Effector memory CD8-positive, alpha-beta T cell (primary cell): ENCODE measurements at regions not wholly inside any gene's neighbourhood (a gene's known extent, or its start where the extent isn't known, plus 50 kb on each side); places are given as distances from the start of the nearest gene placed in this dataset.

ENCODE experiments used
- ATAC-seq: fragments of 150-1000 bp; cut with Tn5 transposase; replicated peaks from 2 replicates; pipeline ENCODE4 v1.10.0; 2021; ENCODE audit warnings: mild to moderate bottlenecking, moderate library complexity
- DNase-seq, 3 experiments: peaks; one replicate each; pipeline ENCODE4 v3.0.0; 2021
- H3K27ac Mint-ChIP-seq, 2 donors: one replicate each; pipeline ENCODE4 v1.8.0; 2022; ENCODE audit warnings: mild to moderate bottlenecking in 2 of 2, mixed read lengths in 2 of 2, moderate library complexity in 2 of 2
- H3K27me3 Mint-ChIP-seq, 2 donors: one replicate each; pipeline ENCODE4 v1.8.0; 2022; ENCODE audit warnings: mixed read lengths in 2 of 2
- H3K36me3 Mint-ChIP-seq: one replicate; pipeline ENCODE4 v1.8.0; 2022; ENCODE audit warnings: mild to moderate bottlenecking, moderate library complexity, mixed read lengths; ENCODE audit not compliant: insufficient read depth
- H3K4me1 Mint-ChIP-seq, 2 donors: one replicate each; pipeline ENCODE4 v1.8.0; 2022; ENCODE audit warnings: low read depth in 2 of 2, mixed read lengths in 2 of 2
- H3K4me3 Mint-ChIP-seq, 2 donors: one replicate each; pipeline ENCODE4 v1.8.0; 2022; ENCODE audit warnings: mild to moderate bottlenecking in 2 of 2, mixed read lengths in 2 of 2, moderate library complexity in 2 of 2
- H3K9me3 Mint-ChIP-seq, 2 donors: one replicate each; pipeline ENCODE4 v1.8.0; 2022; ENCODE audit warnings: mixed read lengths in 2 of 2

GRCh38 chr9:108209132-108209685 is 646.6 kb downstream of the ACTL7B start:
- Mint-ChIP-seq H3K27me3 (no peaks in the 10 kb centered on the region), H3K27ac (no peak overlapping the region), H3K4me1 (no peaks in the 10 kb centered on the region), H3K4me3 (no peak overlapping the region), H3K36me3 (no peaks in the 10 kb centered on the region), H3K9me3 (peaks cover 6 to 8% of the 10 kb centered on the region in 2 donors)
- DNase-seq (no peak), ATAC-seq (no peak)

GRCh38 chr9:108207561-108208165 is 648.1 kb downstream of the ACTL7B start:
- Mint-ChIP-seq H3K27ac (no peak overlapping the region), H3K36me3 (no peaks in the 10 kb centered on the region), H3K27me3 (no peaks in the 10 kb centered on the region)

DNA sequence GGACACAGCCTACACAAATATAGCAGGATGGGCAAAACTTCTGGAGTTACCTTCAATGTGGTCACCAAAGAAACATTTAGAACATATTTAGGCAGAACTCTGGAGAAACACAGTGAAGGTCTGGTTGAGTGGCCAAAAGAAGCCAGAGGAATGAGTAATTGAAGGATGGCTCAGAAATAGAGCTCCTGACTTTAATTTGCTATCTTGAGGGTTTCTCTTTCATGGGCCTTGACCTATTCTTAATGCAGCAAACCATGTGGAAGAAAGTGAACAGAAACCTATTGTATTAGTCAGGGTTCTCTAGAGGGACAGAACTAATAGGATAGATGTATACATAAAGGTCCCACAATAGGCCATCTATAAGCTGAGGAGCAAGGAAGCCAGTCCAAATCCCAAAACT is 650.5 kb downstream of the ACTL7B start:
- no peaks in the 10 kb centered on the region for H3K36me3 Mint-ChIP-seq
- no peak for DNase-seq
- H3K4me3 Mint-ChIP-seq: no peak overlapping the region
- no peaks in the 10 kb centered on the region for H3K27me3 Mint-ChIP-seq
- ATAC-seq: no peak
- no peaks in the 10 kb centered on the region for H3K4me1 Mint-ChIP-seq
- no peak overlapping the region for H3K27ac Mint-ChIP-seq
- H3K9me3 Mint-ChIP-seq: peaks cover 9 to 10% of the 10 kb centered on the region in 2 donors

More at GRCh38 chr9:108207561-108208165, 648.1 kb downstream of the ACTL7B start:
- H3K4me3 Mint-ChIP-seq: no peak overlapping the region
- H3K9me3 Mint-ChIP-seq: peaks cover 4 to 8% of the 10 kb centered on the region in 2 donors
- ATAC-seq (no peak), DNase-seq (no peak)
- H3K4me1 Mint-ChIP-seq: no peaks in the 10 kb centered on the region

DNA sequence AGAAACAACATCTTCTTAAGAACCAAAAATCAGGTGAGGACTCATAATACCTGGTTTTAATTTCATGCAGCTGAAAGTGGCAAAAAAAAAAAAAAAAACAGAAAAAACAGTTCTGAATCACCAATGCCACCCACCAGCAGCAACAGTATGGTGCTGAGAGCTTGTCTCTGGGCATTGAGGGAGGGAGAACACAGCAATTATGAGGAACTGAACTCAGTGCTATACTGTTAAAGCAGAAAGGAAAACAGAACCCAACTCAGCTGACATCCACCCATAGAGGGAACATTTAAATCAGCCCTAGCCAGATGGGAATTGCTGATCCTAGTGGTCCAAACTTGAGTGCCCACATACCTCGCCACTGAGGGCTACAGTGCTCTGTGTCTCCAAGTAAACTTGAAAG is 657.9 kb downstream of the ACTL7B start:
- Mint-ChIP-seq H3K4me1 (no peaks in the 10 kb centered on the region), H3K36me3 (no peaks in the 10 kb centered on the region), H3K4me3 (no peak overlapping the region), H3K27ac (no peak overlapping the region), H3K9me3 (peaks cover 8 to 21% of the 10 kb centered on the region in 2 donors), H3K27me3 (no peaks in the 10 kb centered on the region)
- DNase-seq (no peak), ATAC-seq (no peak)

GRCh38 chr9:108197008-108197365 is 658.8 kb downstream of the ACTL7B start:
- no peak for DNase-seq
- Mint-ChIP-seq H3K27ac (no peak overlapping the region), H3K36me3 (no peaks in the 10 kb centered on the region), H3K4me1 (no peaks in the 10 kb centered on the region), H3K9me3 (peaks cover 8 to 21% of the 10 kb centered on the region in 2 donors), H3K4me3 (no peak overlapping the region), H3K27me3 (no peaks in the 10 kb centered on the region)
- no peak for ATAC-seq

DNA sequence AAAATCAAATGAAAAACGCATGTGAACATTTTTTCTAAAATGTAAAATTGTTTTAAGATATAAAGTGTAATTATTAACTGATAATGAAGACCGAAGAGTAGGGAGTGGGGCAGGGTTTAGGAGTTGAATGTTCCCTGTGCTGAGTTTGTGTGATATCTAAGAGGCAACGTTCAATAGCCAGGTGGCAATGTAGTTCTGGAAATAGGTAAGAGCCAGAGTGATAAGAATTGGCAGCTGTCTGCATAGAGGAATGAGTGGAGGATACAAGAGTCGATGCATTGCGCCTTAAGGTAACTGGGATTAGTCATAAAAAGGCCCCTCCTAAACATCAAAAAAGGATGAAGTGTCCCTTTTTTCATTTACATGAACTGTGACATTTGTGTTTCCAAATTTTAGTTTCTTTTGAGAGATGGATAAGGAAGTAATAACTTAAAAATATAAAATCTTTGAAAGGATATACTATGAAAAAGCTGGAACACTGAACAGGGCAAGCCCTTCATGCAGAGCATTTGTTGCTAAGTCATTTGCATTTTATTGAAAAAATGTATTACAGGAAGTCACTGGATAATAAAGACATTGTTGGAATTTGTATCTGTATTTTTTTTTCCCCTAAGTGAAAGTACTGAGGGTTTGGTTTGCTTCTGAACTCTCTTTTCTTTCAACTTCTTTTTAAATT is 659.3 kb downstream of the ACTL7B start:
- ATAC-seq (no peak), DNase-seq (no peak)
- Mint-ChIP-seq H3K4me3 (no peak overlapping the region), H3K9me3 (peaks cover 8 to 17% of the 10 kb centered on the region in 2 donors), H3K36me3 (no peaks in the 10 kb centered on the region), H3K27ac (no peak overlapping the region), H3K4me1 (no peaks in the 10 kb centered on the region), H3K27me3 (no peaks in the 10 kb centered on the region)

GRCh38 chr9:108194154-108194553 is 661.6 kb downstream of the ACTL7B start:
- no peaks in the 10 kb centered on the region for H3K27me3 Mint-ChIP-seq
- peaks cover 11 to 17% of the 10 kb centered on the region in 2 donors for H3K9me3 Mint-ChIP-seq
- no peak for DNase-seq
- ATAC-seq: no peak
- no peak overlapping the region for H3K27ac Mint-ChIP-seq
- no peaks in the 10 kb centered on the region for H3K36me3 Mint-ChIP-seq
- H3K4me3 Mint-ChIP-seq: no peak overlapping the region
- H3K4me1 Mint-ChIP-seq: no peaks in the 10 kb centered on the region

GRCh38 chr9:108193026-108193710 is 662.6 kb downstream of the ACTL7B start:
- Mint-ChIP-seq H3K27ac (no peak overlapping the region), H3K4me1 (no peaks in the 10 kb centered on the region), H3K27me3 (no peaks in the 10 kb centered on the region), H3K4me3 (no peak overlapping the region), H3K9me3 (peaks cover 11 to 20% of the 10 kb centered on the region in 2 donors), H3K36me3 (no peaks in the 10 kb centered on the region)
- ATAC-seq (no peak), DNase-seq (no peak)

DNA sequence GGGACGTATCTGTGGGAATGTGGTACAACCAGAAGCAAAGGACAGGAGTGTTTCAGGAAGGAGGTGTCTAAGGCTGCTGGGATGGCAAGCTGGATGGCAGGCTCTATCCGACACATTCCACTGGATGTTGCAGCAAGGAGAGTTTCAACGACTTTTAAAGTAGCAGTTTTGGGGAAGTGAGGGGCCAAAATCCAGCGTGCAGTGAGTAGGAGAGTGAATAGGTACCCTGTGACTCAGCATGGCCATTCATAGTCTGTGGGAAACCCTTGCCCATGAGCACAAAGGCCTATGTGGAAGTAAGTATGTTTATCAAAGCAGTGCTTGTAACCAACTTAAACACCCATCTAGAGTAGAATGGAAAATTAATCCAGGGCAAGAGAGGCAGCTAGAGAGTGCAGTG is 664.7 kb downstream of the ACTL7B start:
- Mint-ChIP-seq H3K27ac (no peak overlapping the region), H3K9me3 (peaks cover 11 to 17% of the 10 kb centered on the region in 2 donors), H3K4me1 (no peaks in the 10 kb centered on the region), H3K27me3 (no peaks in the 10 kb centered on the region), H3K36me3 (no peaks in the 10 kb centered on the region), H3K4me3 (no peak overlapping the region)
- no peak for ATAC-seq
- no peak for DNase-seq

DNA sequence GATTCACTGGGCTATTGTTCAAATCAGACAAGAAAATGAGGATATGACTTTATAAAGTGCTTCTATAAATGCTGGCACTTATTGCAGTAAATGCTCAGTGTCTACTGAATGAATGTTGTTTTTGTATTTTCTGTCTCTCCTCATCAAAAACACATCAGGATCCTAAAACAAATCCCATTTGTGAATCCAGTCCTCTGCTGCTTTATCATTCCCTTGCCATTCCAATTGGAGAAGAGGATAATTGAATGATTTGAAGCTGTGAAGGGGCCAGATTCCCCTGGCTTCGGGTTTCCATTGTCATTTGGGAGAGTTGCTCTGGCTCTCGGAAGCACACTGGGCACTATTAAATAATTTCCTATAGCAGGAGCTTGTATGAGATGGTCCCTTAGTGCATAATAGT is 666.8 kb downstream of the ACTL7B start:
- no peak for DNase-seq
- Mint-ChIP-seq H3K9me3 (peaks cover 11 to 13% of the 10 kb centered on the region in 2 donors), H3K36me3 (no peaks in the 10 kb centered on the region), H3K4me3 (no peak overlapping the region), H3K4me1 (no peaks in the 10 kb centered on the region), H3K27ac (no peak overlapping the region), H3K27me3 (no peaks in the 10 kb centered on the region)
- no peak for ATAC-seq

GRCh38 chr9:108188482-108188881 is 667.3 kb downstream of the ACTL7B start:
- Mint-ChIP-seq H3K27ac (no peak overlapping the region), H3K27me3 (no peaks in the 10 kb centered on the region), H3K36me3 (no peaks in the 10 kb centered on the region), H3K9me3 (peaks cover 11% of the 10 kb centered on the region in 2 donors), H3K4me3 (no peak overlapping the region), H3K4me1 (no peaks in the 10 kb centered on the region)
- ATAC-seq: no peak
- DNase-seq: no peak

DNA sequence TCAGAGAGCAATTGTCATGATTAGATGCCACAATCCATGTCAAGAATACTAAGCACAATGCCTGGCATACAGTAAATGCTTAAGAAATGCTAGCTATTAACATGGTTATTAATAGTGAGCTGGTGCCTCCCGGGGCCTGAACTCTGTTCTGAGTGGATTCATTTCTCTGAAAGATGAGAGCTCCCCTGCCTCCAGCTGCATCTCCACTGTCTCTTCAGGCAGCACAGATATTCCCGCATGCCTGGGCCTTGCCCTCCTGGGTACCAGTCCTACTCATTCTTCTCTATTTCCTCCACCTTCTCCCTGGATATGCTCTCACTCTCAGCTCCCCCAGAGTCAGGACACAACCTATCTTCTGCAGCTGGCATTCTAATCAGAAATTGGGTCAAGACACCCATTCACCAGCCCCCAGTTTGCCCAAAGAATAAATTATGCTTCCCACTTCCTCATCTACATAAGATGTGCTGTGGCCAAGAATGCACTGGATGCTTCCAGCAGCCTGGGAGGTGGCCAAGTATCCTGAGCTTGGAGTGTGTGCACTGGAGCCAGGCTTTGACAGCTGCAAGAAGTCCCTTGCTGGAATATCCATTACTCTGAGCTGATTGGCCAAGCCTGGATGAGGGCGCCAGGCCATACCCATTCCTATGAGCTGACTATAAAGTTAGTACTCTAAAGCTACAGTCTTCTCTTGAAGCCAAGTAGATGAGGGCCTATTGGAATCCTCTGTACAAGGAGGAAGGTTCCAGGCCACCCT is 669.0 kb downstream of the ACTL7B start:
- DNase-seq (no peak), ATAC-seq (no peak)
- Mint-ChIP-seq H3K36me3 (no peaks in the 10 kb centered on the region), H3K27ac (no peak overlapping the region), H3K4me3 (no peak overlapping the region), H3K9me3 (peaks cover 11% of the 10 kb centered on the region in 2 donors), H3K27me3 (no peaks in the 10 kb centered on the region), H3K4me1 (no peaks in the 10 kb centered on the region)

GRCh38 chr9:108185613-108186012 is 670.2 kb downstream of the ACTL7B start:
- no peak overlapping the region for H3K4me3 Mint-ChIP-seq
- no peaks in the 10 kb centered on the region for H3K36me3 Mint-ChIP-seq
- DNase-seq (no peak), ATAC-seq (no peak)
- H3K4me1 Mint-ChIP-seq: no peaks in the 10 kb centered on the region
- H3K9me3 Mint-ChIP-seq: peaks cover 9 to 13% of the 10 kb centered on the region in 2 donors
- H3K27ac Mint-ChIP-seq: no peak overlapping the region
- H3K27me3 Mint-ChIP-seq: no peaks in the 10 kb centered on the region
